OCI-LY3 (cell line): ENCODE measurements at regions not wholly inside any gene's neighbourhood (a gene's known extent, or its start where the extent isn't known, plus 50 kb on each side); places are given as distances from the start of the nearest gene placed in this dataset.
"Not testable (repeated sequence)": the region's sequence is repeated elsewhere in the genome, so short reads cannot be mapped to it uniquely, and the experiment has no call there.

Source experiments
- H2AFZ ChIP-seq: fragments of 200-600, 300-600 bp; shearing (Covaris generic); 2 replicates; pipeline ENCODE4 v1.6.0; 2014; ENCODE audit warnings: antibody characterized with exemption, low read depth, low read length
- H3K27ac ChIP-seq: fragments of 200-600, 300-600 bp; sonication (generic); 2 replicates; pipeline ENCODE4 v1.5.1; 2014; ENCODE audit warnings: mild to moderate bottlenecking, low read length, moderate library complexity, mixed read lengths
- H3K27me3 ChIP-seq: fragments of 200-600, 300-600 bp; sonication (generic); 2 replicates; pipeline ENCODE4 v1.6.1; 2014; ENCODE audit warnings: low read depth, low read length, mixed read lengths
- H3K36me3 ChIP-seq: fragments of 200-600, 300-600 bp; sonication (generic); replicated peaks from 2 replicates; pipeline ENCODE3; 2014; ENCODE audit warnings: low read depth, low read length, mixed read lengths
- H3K4me1 ChIP-seq: fragments of 300-600, 200-600 bp; sonication (generic); 2 replicates; pipeline ENCODE4 v1.6.1; 2014; ENCODE audit warnings: low read length, mixed read lengths
- H3K4me2 ChIP-seq: fragments of 200-600, 300-600 bp; sonication (generic); 2 replicates; pipeline ENCODE4 v1.6.1; 2014; ENCODE audit warnings: low read length, mixed read lengths
- H3K4me3 ChIP-seq: fragments of 300-600, 200-600 bp; sonication (generic); 2 replicates; pipeline ENCODE4 v1.5.1; 2014; ENCODE audit warnings: antibody characterized with exemption, mild to moderate bottlenecking, low read length, moderate library complexity
- H3K79me2 ChIP-seq: fragments of 300-600, 200-600 bp; shearing (Covaris generic); 2 replicates; pipeline ENCODE4 v1.6.1; 2014; ENCODE audit warnings: mild to moderate bottlenecking, low read length, mixed read lengths
- H3K9ac ChIP-seq: fragments of 300-600, 200-600 bp; shearing (Covaris generic); 2 replicates; pipeline ENCODE4 v1.6.0; 2014; ENCODE audit warnings: mild to moderate bottlenecking, low read length, moderate library complexity
- H3K9me3 ChIP-seq: fragments of 200-600, 300-600 bp; shearing (Covaris generic); 2 replicates; pipeline ENCODE4 v1.6.1; 2014; ENCODE audit warnings: low read length, mixed read lengths; ENCODE audit not compliant: insufficient read depth
- H4K20me1 ChIP-seq: fragments of 200-600, 300-600 bp; sonication (generic); 2 replicates; pipeline ENCODE4 v1.6.1; 2016; ENCODE audit warnings: low read length, mixed read lengths; ENCODE audit not compliant: insufficient read depth
- CTCF ChIP-seq: fragments of 200-600, 300-600 bp; sonication (generic); IDR thresholded peaks from 2 replicates; pipeline ENCODE4 v1.5.1; 2014; ENCODE audit warnings: antibody characterized with exemption, low read length, low read depth
- EZH2phosphoT487 ChIP-seq: fragments of 200-600 bp; shearing (Covaris generic); IDR thresholded peaks from 2 replicates; pipeline ENCODE4 v1.6.1; 2018; ENCODE audit warnings: antibody characterized with exemption, mixed run types, low read depth

- Histone ChIP-seq H3K27ac (no peak overlapping the region), H3K27me3 (no peaks in the 10 kb centered on the region), H3K9ac (no peak overlapping the region), H3K79me2 (no peaks in the 10 kb centered on the region), H2AFZ (no peak overlapping the region), H3K4me2 (no peak overlapping the region), H4K20me1 (no peaks in the 10 kb centered on the region), H3K9me3 (no peaks in the 10 kb centered on the region), H3K4me3 (no peak overlapping the region), H3K36me3 (no peaks in the 10 kb centered on the region), H3K4me1 (no peaks in the 10 kb centered on the region)
- TF ChIP-seq EZH2phosphoT487 (no peak), CTCF (no peak)
Observed at GRCh38 chr4:167838686-167839085, 253.7 kb upstream of the ANXA10 start.

GRCh38 chr4:167842487-167842886 is 249.8 kb upstream of the ANXA10 start:
- no peaks in the 10 kb centered on the region for H3K4me1 ChIP-seq
- no peaks in the 10 kb centered on the region for H3K27me3 ChIP-seq
- H3K79me2 ChIP-seq = no peaks in the 10 kb centered on the region
- no peaks in the 10 kb centered on the region for H3K9me3 ChIP-seq
- no peaks in the 10 kb centered on the region for H3K36me3 ChIP-seq
- no peak overlapping the region for H3K27ac ChIP-seq
- H3K4me3 ChIP-seq = no peak overlapping the region
- H3K9ac ChIP-seq = no peak overlapping the region
- no peak overlapping the region for H2AFZ ChIP-seq
- TF ChIP-seq EZH2phosphoT487 (no peak), CTCF (no peak)
- no peaks in the 10 kb centered on the region for H4K20me1 ChIP-seq
- no peak overlapping the region for H3K4me2 ChIP-seq

- Histone ChIP-seq H4K20me1 (no peaks in the 10 kb centered on the region), H3K79me2 (no peaks in the 10 kb centered on the region), H3K27me3 (no peaks in the 10 kb centered on the region), H3K36me3 (no peaks in the 10 kb centered on the region), H3K4me2 (no peak overlapping the region), H3K27ac (no peak overlapping the region), H3K9ac (no peak overlapping the region), H2AFZ (no peak overlapping the region), H3K4me1 (no peaks in the 10 kb centered on the region), H3K4me3 (no peak overlapping the region), H3K9me3 (no peaks in the 10 kb centered on the region)
- TF ChIP-seq EZH2phosphoT487 = no peak
- no peak for TF ChIP-seq CTCF
Observed at GRCh38 chr4:167854881-167855280, 237.5 kb upstream of the ANXA10 start.

- H2AFZ ChIP-seq, H3K4me2 ChIP-seq, H3K79me2 ChIP-seq, H4K20me1 ChIP-seq, H3K9ac ChIP-seq, H3K9me3 ChIP-seq, H3K36me3 ChIP-seq, H3K4me3 ChIP-seq, H3K4me1 ChIP-seq, H3K27ac ChIP-seq, H3K27me3 ChIP-seq: not testable (repeated sequence)
Observed at GRCh38 chr4:167858127-167858526, 234.2 kb upstream of the ANXA10 start.

- no peak overlapping the region for H3K9ac ChIP-seq
- H4K20me1 ChIP-seq = no peaks in the 10 kb centered on the region
- no peak overlapping the region for H3K4me2 ChIP-seq
- no peak overlapping the region for H3K4me3 ChIP-seq
- no peaks in the 10 kb centered on the region for H3K36me3 ChIP-seq
- H3K27me3 ChIP-seq = no peaks in the 10 kb centered on the region
- no peaks in the 10 kb centered on the region for H3K79me2 ChIP-seq
- no peaks in the 10 kb centered on the region for H3K4me1 ChIP-seq
- H3K27ac ChIP-seq = no peak overlapping the region
- TF ChIP-seq CTCF = no peak
- no peak for TF ChIP-seq EZH2phosphoT487
- no peak overlapping the region for H2AFZ ChIP-seq
- H3K9me3 ChIP-seq = no peaks in the 10 kb centered on the region
Observed at GRCh38 chr4:167867191-167867590, 225.1 kb upstream of the ANXA10 start.
